Endothelial cell of umbilical vein (primary cell): ENCODE measurements at regions not wholly inside any gene's neighbourhood (a gene's known extent, or its start where the extent isn't known, plus 50 kb on each side); places are given as distances from the start of the nearest gene placed in this dataset.

Source experiments
- BruUV-seq: library from RNA; stranded (reverse); fragments of 400-500 nt; replicated peaks from 2 replicates; lab custom pipeline; 2021; lab: Mats Ljungman, UMichigan
- CTCF ChIA-PET: fragments of 300-600, 350-600 bp; sonication (Branson Sonifier 250); formaldehyde crosslinking; loops from one replicate; lab custom pipeline; 2021; ENCODE audit warnings: antibody characterized with exemption, inconsistent platforms; lab: Charles Lee
- POLR2A ChIA-PET: fragments of 300-600, 350-600 bp; sonication (Branson Sonifier 250); formaldehyde crosslinking; loops from one replicate; lab custom pipeline; 2021; ENCODE audit warnings: antibody characterized with exemption, inconsistent platforms; lab: Charles Lee
- DNase-seq: peaks from one replicate; pipeline ENCODE4 v3.0.0-alpha.2; 2011; ENCODE audit warnings: low read depth, low spot score
- FAIRE-seq: peaks from 2 replicates; lab custom pipeline; 2011; peaks lifted over from hg19 to GRCh38; lab: Jason Lieb, UNC
- H2AFZ ChIP-seq: 2 replicates; pipeline ENCODE4 v1.6.0; 2012; ENCODE audit warnings: low read depth, low read length, control low read depth, inconsistent platforms
- H3K27ac ChIP-seq: 2 replicates; pipeline ENCODE4 v1.5.1; 2011; ENCODE audit warnings: low read depth, mild to moderate bottlenecking, control low read depth, low read length, moderate library complexity; ENCODE audit not compliant: insufficient read depth
- H3K27me3 ChIP-seq, 2 experiments: 2 replicates each; pipeline versions ENCODE4 v1.6.0 to v1.6.1; 2011; ENCODE audit warnings: low read length in 2 of 2, mixed read lengths in 1 of 2; ENCODE audit not compliant: control insufficient read depth in 2 of 2, insufficient read depth in 2 of 2
- H3K36me3 ChIP-seq, 2 experiments: 2 replicates in 1 of 2; 3 replicates in 1 of 2; pipeline ENCODE4 v1.5.1; 2011; ENCODE audit warnings: low read length in 2 of 2, mild to moderate bottlenecking in 1 of 2, moderate library complexity in 1 of 2; ENCODE audit not compliant: control insufficient read depth in 2 of 2, insufficient read depth in 2 of 2; ENCODE audit errors: extremely low read depth in 1 of 2
- H3K4me1 ChIP-seq: 3 replicates; pipeline ENCODE4 v1.5.1; 2011; ENCODE audit warnings: mild to moderate bottlenecking, low read length; ENCODE audit not compliant: control insufficient read depth, insufficient read depth; ENCODE audit errors: extremely low read depth
- H3K4me2 ChIP-seq: 2 replicates; pipeline ENCODE4 v1.6.1; 2011; ENCODE audit warnings: low read length, control low read depth, mixed read lengths; ENCODE audit not compliant: insufficient read depth
- H3K4me3 ChIP-seq, 3 experiments: fragments of 200-600 bp in 1 of 3; sonication (generic), shearing (Covaris generic) in 1 of 3; replicated peaks in 1 of 3; 2 replicates each; pipeline ENCODE4 v1.5.1; 2011 to 2016; ENCODE audit warnings: control low read depth in 3 of 3, low read length in 3 of 3, mild to moderate bottlenecking in 2 of 3, inconsistent platforms in 1 of 3, low read depth in 1 of 3, moderate library complexity in 1 of 3; ENCODE audit not compliant: insufficient read depth in 1 of 3
- H3K79me2 ChIP-seq: 2 replicates; pipeline ENCODE4 v1.6.0; 2012; ENCODE audit warnings: low read length, inconsistent platforms; ENCODE audit not compliant: control insufficient read depth, insufficient read depth
- H3K9ac ChIP-seq: replicated peaks from 2 replicates; pipeline ENCODE3; 2011; ENCODE audit warnings: low read length, control low read depth; ENCODE audit not compliant: insufficient read depth; ENCODE audit errors: extremely low read depth
- H3K9me1 ChIP-seq: replicated peaks from 3 replicates; pipeline ENCODE4 v1.6.0; 2011; ENCODE audit warnings: mild to moderate bottlenecking, low read length; ENCODE audit not compliant: control insufficient read depth, insufficient read depth; ENCODE audit errors: extremely low read depth
- H3K9me3 ChIP-seq: replicated peaks from 2 replicates; pipeline ENCODE4 v1.5.1; 2012; ENCODE audit warnings: low read length, inconsistent platforms; ENCODE audit not compliant: control insufficient read depth, insufficient read depth
- H4K20me1 ChIP-seq: replicated peaks from 2 replicates; pipeline ENCODE3; 2011; ENCODE audit warnings: mild to moderate bottlenecking, low read length; ENCODE audit not compliant: control insufficient read depth, insufficient read depth; ENCODE audit errors: extremely low read depth
- EZH2 ChIP-seq: IDR thresholded peaks from 2 replicates; pipeline ENCODE4 v1.6.1; 2012; ENCODE audit warnings: borderline replicate concordance, low read depth, mild to moderate bottlenecking, moderate library complexity, low read length, inconsistent platforms; ENCODE audit not compliant: severe bottlenecking
- FOS ChIP-seq: IDR thresholded peaks from 2 replicates; pipeline ENCODE4 v1.6.1; 2011; ENCODE audit warnings: mild to moderate bottlenecking, low read length, moderate library complexity, borderline replicate concordance; ENCODE audit not compliant: insufficient read depth
- GATA2 ChIP-seq: IDR thresholded peaks from 2 replicates; pipeline ENCODE4 v1.7.0; 2011; ENCODE audit warnings: low read depth, mild to moderate bottlenecking, moderate library complexity, mixed read lengths, low read length; ENCODE audit not compliant: insufficient read length, insufficient read depth
- JUN ChIP-seq: IDR thresholded peaks from 2 replicates; pipeline ENCODE4 v1.6.1; 2011; ENCODE audit warnings: borderline replicate concordance, low read depth; ENCODE audit not compliant: insufficient read length, insufficient read depth
- MAX ChIP-seq: IDR thresholded peaks from 2 replicates; pipeline ENCODE4 v1.6.1; 2011; ENCODE audit not compliant: insufficient read depth, insufficient read length
- MYC ChIP-seq: IDR thresholded peaks from one replicate; pipeline ENCODE4 v1.6.1; 2011; ENCODE audit warnings: mild to moderate bottlenecking, low read depth, low read length
- POLR2A ChIP-seq: IDR thresholded peaks from 2 replicates; pipeline ENCODE4 v1.6.1; 2012; ENCODE audit warnings: low read depth, mild to moderate bottlenecking, control low read depth, low read length
- POLR2AphosphoS5 ChIP-seq: IDR thresholded peaks from 2 replicates; pipeline ENCODE4 v1.6.1; 2012; ENCODE audit warnings: low read depth, mild to moderate bottlenecking, control low read depth, low read length, moderate library complexity; ENCODE audit not compliant: insufficient read depth
- dilution Hi-C: fragments of 300-500 bp; cut with MboI; formaldehyde crosslinking; loops from one replicate; pipeline ENCODE4 v1.15.0; 2019; ENCODE audit warnings: low sequenced_read_pairs; ENCODE audit not compliant: extremely low pct_ligation_motif_present
- intact Hi-C: fragments of 100-400 bp; cut with micrococcal nuclease; formaldehyde crosslinking; loops from one replicate; pipeline ENCODE4 v1.10.0; 2022
- TF ChIP-seq, protein P1 (sequence below), 2 donors: IDR thresholded peaks; 1 replicate in 1 of 2; 2 replicates in 1 of 2; pipeline ENCODE4 v1.5.1; 2011; ENCODE audit warnings: low read length in 2 of 2, mild to moderate bottlenecking in 2 of 2, moderate library complexity in 2 of 2, control low read depth in 1 of 2, inconsistent platforms in 1 of 2, low read depth in 1 of 2; ENCODE audit not compliant: insufficient read depth in 1 of 2; ENCODE audit errors: extremely low read depth in 1 of 2

DNA sequence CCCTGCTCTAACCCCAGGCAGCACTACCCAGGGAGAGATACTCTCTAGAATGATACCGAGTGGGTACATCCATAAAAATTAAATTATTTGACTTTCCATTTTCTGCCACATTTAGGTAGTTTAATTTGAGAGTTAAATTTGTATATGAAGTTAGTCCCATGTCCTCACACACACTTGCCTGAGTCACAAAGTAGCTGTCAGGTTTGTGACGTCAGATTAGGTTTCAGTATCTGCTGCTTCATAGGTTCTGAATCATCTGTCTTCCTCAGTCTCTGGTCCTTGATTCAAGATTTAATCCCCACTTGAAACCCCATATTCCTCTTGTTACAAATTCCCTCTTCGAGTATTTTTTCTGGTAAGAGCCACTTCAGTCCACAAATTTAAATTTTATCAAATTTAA lies 738.6 kb upstream of the FAM98A start:
- Histone ChIP-seq H3K9ac (no peak overlapping the region), H3K4me1 (no peaks in the 10 kb centered on the region), H2AFZ (no peak overlapping the region), H3K36me3 (no peaks in the 10 kb centered on the region), H4K20me1 (no peaks in the 10 kb centered on the region), H3K9me3 (no peaks in the 10 kb centered on the region), H3K27ac (no peak overlapping the region), H3K4me2 (no peak overlapping the region), H3K79me2 (no peaks in the 10 kb centered on the region), H3K4me3 (no peak overlapping the region), H3K27me3 (no peaks in the 10 kb centered on the region), H3K9me1 (no peaks in the 10 kb centered on the region)
- CTCF ChIA-PET: no interaction called here
- no peak for FAIRE-seq
- no peak for TF ChIP-seq GATA2
- TF ChIP-seq MAX: no peak
- TF ChIP-seq, protein P1, sequence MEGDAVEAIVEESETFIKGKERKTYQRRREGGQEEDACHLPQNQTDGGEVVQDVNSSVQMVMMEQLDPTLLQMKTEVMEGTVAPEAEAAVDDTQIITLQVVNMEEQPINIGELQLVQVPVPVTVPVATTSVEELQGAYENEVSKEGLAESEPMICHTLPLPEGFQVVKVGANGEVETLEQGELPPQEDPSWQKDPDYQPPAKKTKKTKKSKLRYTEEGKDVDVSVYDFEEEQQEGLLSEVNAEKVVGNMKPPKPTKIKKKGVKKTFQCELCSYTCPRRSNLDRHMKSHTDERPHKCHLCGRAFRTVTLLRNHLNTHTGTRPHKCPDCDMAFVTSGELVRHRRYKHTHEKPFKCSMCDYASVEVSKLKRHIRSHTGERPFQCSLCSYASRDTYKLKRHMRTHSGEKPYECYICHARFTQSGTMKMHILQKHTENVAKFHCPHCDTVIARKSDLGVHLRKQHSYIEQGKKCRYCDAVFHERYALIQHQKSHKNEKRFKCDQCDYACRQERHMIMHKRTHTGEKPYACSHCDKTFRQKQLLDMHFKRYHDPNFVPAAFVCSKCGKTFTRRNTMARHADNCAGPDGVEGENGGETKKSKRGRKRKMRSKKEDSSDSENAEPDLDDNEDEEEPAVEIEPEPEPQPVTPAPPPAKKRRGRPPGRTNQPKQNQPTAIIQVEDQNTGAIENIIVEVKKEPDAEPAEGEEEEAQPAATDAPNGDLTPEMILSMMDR (IDR thresholded peaks at IDR 0.05; ENCODE audit: extremely low read depth in 1 of 2, insufficient read depth in 1 of 2, low read depth in 1 of 2, low read length in 2 of 2): no peak
- TF ChIP-seq JUN: no peak
- TF ChIP-seq FOS: no peak
- POLR2A ChIA-PET: no interaction called here
- intact Hi-C loops (no loop called here), dilution Hi-C loops (no loop called here)
- no TSS peak for BruUV-seq
- DNase-seq: no peak

DNA sequence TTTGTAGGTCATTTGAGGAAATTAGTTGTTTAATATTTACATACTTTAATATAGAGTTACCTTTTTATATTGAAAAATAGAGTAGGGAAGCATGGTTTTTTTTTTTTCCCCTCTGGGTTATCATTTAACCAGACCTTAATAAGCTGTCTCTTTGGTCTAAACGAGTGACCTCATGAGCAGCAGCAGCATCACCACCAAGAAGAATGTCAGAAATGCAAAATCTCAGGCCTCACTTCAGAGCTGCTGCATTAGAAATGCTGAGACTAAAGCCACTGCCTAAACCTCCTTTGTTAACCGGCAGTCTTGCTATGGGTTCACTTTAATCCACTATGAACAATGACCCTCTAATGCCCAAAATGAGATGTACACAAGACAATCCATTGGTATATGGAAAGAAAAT lies 733.7 kb upstream of the FAM98A start:
- dilution Hi-C loops (no loop called here), intact Hi-C loops (no loop called here)
- ChIA-PET CTCF (no interaction called here), POLR2A (no interaction called here)
- Histone ChIP-seq H4K20me1 (no peaks in the 10 kb centered on the region), H3K9ac (no peak overlapping the region), H3K4me2 (no peak overlapping the region), H2AFZ (no peak overlapping the region), H3K79me2 (no peaks in the 10 kb centered on the region), H3K36me3 (no peaks in the 10 kb centered on the region), H3K4me1 (no peaks in the 10 kb centered on the region), H3K4me3 (no peak overlapping the region), H3K27ac (no peak overlapping the region), H3K9me1 (no peaks in the 10 kb centered on the region), H3K9me3 (no peaks in the 10 kb centered on the region), H3K27me3 (no peaks in the 10 kb centered on the region)
- BruUV-seq: no TSS peak
- FAIRE-seq (no peak), DNase-seq (no peak)
- TF ChIP-seq FOS (no peak), EZH2 (no peak), MAX (no peak), JUN (no peak), POLR2AphosphoS5 (no peak), POLR2A (no peak), MYC (no peak)
